ENCODE measurements at regions not wholly inside any gene's neighbourhood (a gene's known extent, or its start where the extent isn't known, plus 50 kb on each side); places are given as distances from the start of the nearest gene placed in this dataset.

GRCh38 chr5:63262185-63262981, 683.8 kb downstream of the LRRC70 start:
- Histone ChIP-seq H3K9me3 (ENCODE audit: insufficient read depth in 2 of 2, low read depth in 1 of 2, low read length in 1 of 2) (no peaks in the 10 kb centered on the region), H3K23ac (ENCODE audit: insufficient read length) (no peak overlapping the region), H4K91ac (replicated peaks; ENCODE audit: insufficient read length, low read length) (no peak overlapping the region), H3K36me3 (ENCODE audit: control insufficient read depth in 2 of 4, insufficient read depth in 4 of 4, low read length in 3 of 4) (no peaks in the 10 kb centered on the region), H2AFZ (ENCODE audit: low read length) (no peak overlapping the region), H3K9ac (replicated peaks in 1 of 4; ENCODE audit: extremely low read depth in 1 of 4, low read depth in 3 of 4, low read length in 3 of 4) (no peak overlapping the region), H3K4ac (replicated peaks; ENCODE audit: insufficient read length, low read depth, low read length) (no peak overlapping the region), H2BK12ac (ENCODE audit: low read depth, low read length) (no peak overlapping the region), H3K4me3 (ENCODE audit: extremely low read depth in 1 of 4, insufficient read depth in 2 of 4, low read depth in 3 of 4, low read length in 4 of 4) (no peak overlapping the region), H4K20me1 (replicated peaks in 1 of 2; ENCODE audit: control insufficient read depth in 1 of 2, insufficient read depth in 2 of 2, low read length in 2 of 2) (no peaks in the 10 kb centered on the region), H4K5ac (ENCODE audit: insufficient read length, low read depth, low read length) (no peak overlapping the region), H2AK5ac (ENCODE audit: low read depth, low read length) (no peak overlapping the region), H2BK20ac (ENCODE audit: low read length) (no peak overlapping the region), H3K4me2 (ENCODE audit: insufficient read depth in 1 of 2, low read depth in 2 of 2, low read length in 2 of 2) (no peak overlapping the region), H3K79me1 (ENCODE audit: low read depth, low read length) (no peaks in the 10 kb centered on the region), H4K8ac (ENCODE audit: extremely low read depth, insufficient read depth, low read length) (no peak overlapping the region), H3K18ac (ENCODE audit: extremely low read depth, low read length) (no peak overlapping the region), H2BK120ac (replicated peaks; ENCODE audit: low read depth, low read length) (no peak overlapping the region), H3K14ac (ENCODE audit: insufficient read length) (no peak overlapping the region), H3K27ac (ENCODE audit: low read depth, low read length) (no peak overlapping the region), H3K27me3 (replicated peaks in 1 of 4; ENCODE audit: control insufficient read depth in 3 of 4, extremely low read depth in 1 of 4, insufficient read depth in 3 of 4, low read length in 3 of 4) (no peaks in the 10 kb centered on the region), H2BK5ac (ENCODE audit: low read depth, low read length) (no peak overlapping the region), H3K4me1 (replicated peaks in 1 of 4; ENCODE audit: control insufficient read depth in 3 of 4, insufficient read depth in 4 of 4, low read length in 3 of 4) (no peaks in the 10 kb centered on the region), H3K23me2 (ENCODE audit: low read depth, low read length) (no peaks in the 10 kb centered on the region), H3K79me2 (ENCODE audit: control insufficient read depth in 1 of 2, insufficient read depth in 2 of 2, low read length in 2 of 2) (no peaks in the 10 kb centered on the region), H3K56ac (replicated peaks; ENCODE audit: insufficient read length, low read depth, low read length) (no peak overlapping the region), H2BK15ac (ENCODE audit: low read length) (no peak overlapping the region)
- FAIRE-seq (no peak), DNase-seq (ENCODE audit: low read depth in 1 of 2, low spot score in 2 of 2) (no peak)
- TF ChIP-seq BRCA1 (IDR thresholded peaks at IDR 0.05; ENCODE audit: low read depth, low read length) (no peak), JUND (IDR thresholded peaks at IDR 0.05; ENCODE audit: low read length) (no peak), KDM5A (IDR thresholded peaks at IDR 0.05; ENCODE audit: low read length) (no peak), CBX8 (IDR thresholded peaks at IDR 0.05; ENCODE audit: borderline replicate concordance, low read depth, low read length) (no peak), MAX (IDR thresholded peaks at IDR 0.05) (no peak), ZNF274 (IDR thresholded peaks at IDR 0.05; ENCODE audit: borderline replicate concordance, extremely low read depth, low read length) (no peak), YY1 (IDR thresholded peaks at IDR 0.05; ENCODE audit: low read depth, low read length) (no peak), BACH1 (IDR thresholded peaks at IDR 0.05; ENCODE audit: low read length) (no peak), POLR2AphosphoS5 (IDR thresholded peaks at IDR 0.05; ENCODE audit: low read depth, low read length) (no peak), ATF3 (IDR thresholded peaks at IDR 0.05; ENCODE audit: insufficient read depth, low read depth, low read length) (no peak)
- 65% methylated on average over 4 of the region's 4 CpGs; no CpG with 5 or more reads in 1 of the 2 experiments for WGBS, 2 experiments (ENCODE audit: extremely low coverage in 1 of 2, insufficient coverage in 1 of 2, insufficient read length in 1 of 2, insufficient replicate concordance in 2 of 2, low coverage in 1 of 2, low lambda C conversion rate in 2 of 2, missing lambda C conversion rate in 1 of 2)
- POLR2A ChIA-PET (ENCODE audit: partially characterized antibody), result no interaction called here
- CTCF ChIA-PET (ENCODE audit: partially characterized antibody), result no interaction called here

All from H1 (cell line).